ENCODE measurements at regions not wholly inside any gene's neighbourhood (a gene's known extent, or its start where the extent isn't known, plus 50 kb on each side); places are given as distances from the start of the nearest gene placed in this dataset.
"Not testable (repeated sequence)": the region's sequence is repeated elsewhere in the genome, so short reads cannot be mapped to it uniquely, and the experiment has no call there.

- DNase-seq, result no peak
- no peak for TF ChIP-seq CTCF (IDR thresholded peaks at IDR 0.05; ENCODE audit: low read length)
- TF ChIP-seq EZH2 (optimal IDR thresholded peaks at IDR 0.05; ENCODE audit: low read depth, low read length), result no peak
- no peak for TF ChIP-seq EZH2phosphoT487 (IDR thresholded peaks at IDR 0.05; ENCODE audit: low read length)
- Histone ChIP-seq H3K79me2 (ENCODE audit: low read length) (no peaks in the 10 kb centered on the region), H3K27ac (ENCODE audit: low read length) (no peak overlapping the region), H3K4me1 (ENCODE audit: low read length) (no peaks in the 10 kb centered on the region), H4K20me1 (ENCODE audit: insufficient read depth, low read length) (no peaks in the 10 kb centered on the region), H2AFZ (ENCODE audit: low read length) (no peak overlapping the region), H3K9ac (ENCODE audit: low read length) (no peak overlapping the region), H3K9me3 (replicated peaks; ENCODE audit: insufficient read depth, low read length) (no peaks in the 10 kb centered on the region), H3K4me3 (ENCODE audit: low read length) (no peak overlapping the region), H3K4me2 (ENCODE audit: low read depth, low read length) (no peak overlapping the region), H3K9me2 (replicated peaks; ENCODE audit: insufficient read depth, low read length) (no peaks in the 10 kb centered on the region), H3F3A (ENCODE audit: insufficient read depth, low read length) (no peaks in the 10 kb centered on the region), H3K27me3 (replicated peaks; ENCODE audit: insufficient read depth, low read length) (no peaks in the 10 kb centered on the region), H3K36me3 (replicated peaks; ENCODE audit: insufficient read depth, low read length) (no peaks in the 10 kb centered on the region)
Measured at GRCh38 chr2:225231900-225232299, 167.6 kb upstream of the NYAP2 start.

GRCh38 chr2:225229346-225229745 is 170.2 kb upstream of the NYAP2 start:
- H3K4me2 ChIP-seq (ENCODE audit: low read depth, low read length); H4K20me1 ChIP-seq (ENCODE audit: insufficient read depth, low read length); H3F3A ChIP-seq (ENCODE audit: insufficient read depth, low read length); H3K79me2 ChIP-seq (ENCODE audit: low read length); H3K9me2 ChIP-seq (replicated peaks; ENCODE audit: insufficient read depth, low read length); H3K36me3 ChIP-seq (replicated peaks; ENCODE audit: insufficient read depth, low read length); H3K9me3 ChIP-seq (replicated peaks; ENCODE audit: insufficient read depth, low read length); DNase-seq; H2AFZ ChIP-seq (ENCODE audit: low read length); H3K27me3 ChIP-seq (replicated peaks; ENCODE audit: insufficient read depth, low read length); H3K27ac ChIP-seq (ENCODE audit: low read length); H3K4me3 ChIP-seq (ENCODE audit: low read length); H3K4me1 ChIP-seq (ENCODE audit: low read length); H3K9ac ChIP-seq (ENCODE audit: low read length): not testable (repeated sequence)

DNA sequence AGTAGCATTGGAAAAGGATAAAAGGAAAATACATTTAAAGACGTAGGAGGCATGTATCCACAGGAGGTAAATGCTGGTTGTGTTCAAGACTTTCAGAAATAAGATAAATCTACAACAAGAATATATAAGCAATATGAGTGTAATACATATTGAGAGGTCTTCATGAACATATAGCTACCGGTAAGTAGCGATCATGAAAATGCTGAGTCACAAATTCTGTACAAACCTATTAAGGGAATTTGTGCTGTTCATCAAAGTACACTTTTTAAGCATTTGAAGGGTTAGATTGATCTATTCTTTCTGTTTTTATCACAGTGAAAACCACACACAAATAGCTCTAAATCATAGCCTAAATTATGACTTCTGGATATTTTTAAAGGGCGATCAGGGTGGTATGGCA is 173.1 kb upstream of the NYAP2 start:
- Histone ChIP-seq H3K4me3 (ENCODE audit: low read length) (no peak overlapping the region), H3K4me1 (ENCODE audit: low read length) (no peaks in the 10 kb centered on the region), H3F3A (ENCODE audit: insufficient read depth, low read length) (no peaks in the 10 kb centered on the region)

GRCh38 chr2:225223301-225223700 is 176.2 kb upstream of the NYAP2 start:
- DNase-seq, result no peak
- Histone ChIP-seq H3K9me2 (replicated peaks; ENCODE audit: insufficient read depth, low read length) (no peaks in the 10 kb centered on the region), H3K9ac (ENCODE audit: low read length) (no peak overlapping the region), H2AFZ (ENCODE audit: low read length) (no peak overlapping the region), H3F3A (ENCODE audit: insufficient read depth, low read length) (no peaks in the 10 kb centered on the region), H3K4me1 (ENCODE audit: low read length) (no peaks in the 10 kb centered on the region), H3K27ac (ENCODE audit: low read length) (no peak overlapping the region), H3K27me3 (replicated peaks; ENCODE audit: insufficient read depth, low read length) (no peaks in the 10 kb centered on the region), H3K36me3 (replicated peaks; ENCODE audit: insufficient read depth, low read length) (no peaks in the 10 kb centered on the region), H4K20me1 (ENCODE audit: insufficient read depth, low read length) (no peaks in the 10 kb centered on the region), H3K4me3 (ENCODE audit: low read length) (no peak overlapping the region), H3K9me3 (replicated peaks; ENCODE audit: insufficient read depth, low read length) (no peaks in the 10 kb centered on the region), H3K79me2 (ENCODE audit: low read length) (no peaks in the 10 kb centered on the region), H3K4me2 (ENCODE audit: low read depth, low read length) (no peak overlapping the region)
- no peak for TF ChIP-seq EZH2 (optimal IDR thresholded peaks at IDR 0.05; ENCODE audit: low read depth, low read length)

More for the DNA sequence above, 173.1 kb upstream of the NYAP2 start:
- no peaks in the 10 kb centered on the region for H3K36me3 ChIP-seq (replicated peaks; ENCODE audit: insufficient read depth, low read length)
- no peak overlapping the region for H3K9ac ChIP-seq (ENCODE audit: low read length)
- TF ChIP-seq EZH2 (optimal IDR thresholded peaks at IDR 0.05; ENCODE audit: low read depth, low read length) (no peak), CTCF (IDR thresholded peaks at IDR 0.05; ENCODE audit: low read length) (no peak), EZH2phosphoT487 (IDR thresholded peaks at IDR 0.05; ENCODE audit: low read length) (no peak)
- H3K27ac ChIP-seq (ENCODE audit: low read length), result no peak overlapping the region
- no peaks in the 10 kb centered on the region for H3K9me3 ChIP-seq (replicated peaks; ENCODE audit: insufficient read depth, low read length)
- no peaks in the 10 kb centered on the region for H3K27me3 ChIP-seq (replicated peaks; ENCODE audit: insufficient read depth, low read length)
- H3K4me2 ChIP-seq (ENCODE audit: low read depth, low read length), result no peak overlapping the region
- no peaks in the 10 kb centered on the region for H3K79me2 ChIP-seq (ENCODE audit: low read length)
- H4K20me1 ChIP-seq (ENCODE audit: insufficient read depth, low read length), result no peaks in the 10 kb centered on the region
- no peak overlapping the region for H2AFZ ChIP-seq (ENCODE audit: low read length)
- no peak for DNase-seq
- H3K9me2 ChIP-seq (replicated peaks; ENCODE audit: insufficient read depth, low read length), result no peaks in the 10 kb centered on the region

All from MM.1S (cell line).